Mesodermal cell (in vitro differentiated cells): ENCODE measurements at regions not wholly inside any gene's neighbourhood (a gene's known extent, or its start where the extent isn't known, plus 50 kb on each side); places are given as distances from the start of the nearest gene placed in this dataset.

Experiments
- H3K27ac ChIP-seq: 2 replicates; pipeline ENCODE4 v1.7.0; 2013; ENCODE audit warnings: mild to moderate bottlenecking, low read depth, low read length, moderate library complexity; ENCODE audit not compliant: severe bottlenecking
- H3K36me3 ChIP-seq: 2 replicates; pipeline ENCODE4 v1.7.1; 2013; ENCODE audit warnings: mild to moderate bottlenecking, low read length, moderate library complexity; ENCODE audit not compliant: control insufficient read depth, insufficient read depth
- H3K4me1 ChIP-seq: one replicate; pipeline ENCODE4 v1.7.1; 2013; ENCODE audit warnings: mild to moderate bottlenecking, low read length; ENCODE audit not compliant: insufficient read depth, control insufficient read depth, poor library complexity, severe bottlenecking
- H3K4me3 ChIP-seq: 2 replicates; pipeline ENCODE4 v1.7.0; 2013; ENCODE audit warnings: low read length, control low read depth, mild to moderate bottlenecking; ENCODE audit not compliant: insufficient read depth, poor library complexity, severe bottlenecking; ENCODE audit errors: extremely low read depth
- H3K9me3 ChIP-seq: 2 replicates; pipeline ENCODE4 v1.7.1; 2013; ENCODE audit warnings: mild to moderate bottlenecking, low read length, moderate library complexity; ENCODE audit not compliant: control insufficient read depth
- WGBS, 2 experiments: methylation state at CpG; one replicate each; pipeline ENCODE4 v1.1.5; 2013; ENCODE audit warnings: missing lambda C conversion rate in 2 of 2; ENCODE audit not compliant: insufficient coverage in 2 of 2; 5-methylcytosine and 5-hydroxymethylcytosine counted together

DNA sequence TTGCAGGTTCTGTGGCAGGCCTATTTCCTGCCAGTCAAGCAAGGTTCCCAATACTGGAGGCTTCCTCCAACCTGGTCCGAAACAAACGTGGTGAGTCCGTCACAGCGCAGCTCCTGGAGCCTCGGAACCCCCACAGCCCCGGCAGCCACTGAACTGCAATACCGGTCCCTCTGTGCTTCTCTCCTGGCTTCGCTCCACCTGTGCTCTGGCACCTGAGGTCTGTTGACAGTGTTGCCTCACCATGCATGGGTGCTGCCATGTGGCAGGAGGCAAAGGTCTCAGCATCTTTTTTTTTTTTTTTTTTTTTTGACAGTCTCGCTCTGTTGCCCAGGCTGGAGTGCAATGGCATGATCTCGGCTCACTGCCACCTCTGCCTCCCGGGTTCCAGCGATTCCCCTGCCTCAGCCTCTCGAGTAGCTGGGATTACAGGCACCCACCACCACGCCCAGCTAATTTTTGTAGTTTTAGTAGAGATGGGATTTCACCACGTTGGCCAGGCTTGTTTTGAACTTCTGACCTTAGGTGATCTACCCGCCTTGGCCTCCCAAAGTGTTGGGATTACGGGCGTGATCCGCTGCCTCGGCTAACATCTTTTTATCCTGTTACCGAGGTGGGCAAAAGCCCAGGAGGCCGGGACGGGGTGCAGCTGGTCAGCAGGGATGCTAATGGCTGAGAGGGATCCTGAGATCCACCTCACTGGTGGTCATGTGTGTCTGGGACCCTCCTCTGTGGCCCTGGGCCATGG lies 57.1 kb upstream of the RNU6ATAC start:
- H3K4me1 ChIP-seq = peaks cover 4% of the 10 kb centered on the region
- 95 to 99% methylated on average over 14 to 21 of the region's 23 CpGs for WGBS, 2 experiments
- H3K27ac ChIP-seq = no peak overlapping the region
- H3K9me3 ChIP-seq = no peaks in the 10 kb centered on the region
- H3K4me3 ChIP-seq = no peak overlapping the region
- no peaks in the 10 kb centered on the region for H3K36me3 ChIP-seq

GRCh38 chr9:134222018-134222573 lies 57.7 kb upstream of the RNU6ATAC start:
- no peaks in the 10 kb centered on the region for H3K9me3 ChIP-seq

GRCh38 chr9:134223091-134223490 lies 58.7 kb upstream of the RNU6ATAC start:
- WGBS, 2 experiments = 80 to 85% methylated on average over 11 of the region's 11 CpGs
- no peak overlapping the region for H3K27ac ChIP-seq

More at GRCh38 chr9:134222018-134222573, 57.7 kb upstream of the RNU6ATAC start:
- WGBS, 2 experiments = 85 to 91% methylated on average over 9 to 11 of the region's 12 CpGs
- Histone ChIP-seq H3K27ac (no peak overlapping the region), H3K4me1 (peaks cover 3% of the 10 kb centered on the region), H3K4me3 (no peak overlapping the region), H3K36me3 (no peaks in the 10 kb centered on the region)

DNA sequence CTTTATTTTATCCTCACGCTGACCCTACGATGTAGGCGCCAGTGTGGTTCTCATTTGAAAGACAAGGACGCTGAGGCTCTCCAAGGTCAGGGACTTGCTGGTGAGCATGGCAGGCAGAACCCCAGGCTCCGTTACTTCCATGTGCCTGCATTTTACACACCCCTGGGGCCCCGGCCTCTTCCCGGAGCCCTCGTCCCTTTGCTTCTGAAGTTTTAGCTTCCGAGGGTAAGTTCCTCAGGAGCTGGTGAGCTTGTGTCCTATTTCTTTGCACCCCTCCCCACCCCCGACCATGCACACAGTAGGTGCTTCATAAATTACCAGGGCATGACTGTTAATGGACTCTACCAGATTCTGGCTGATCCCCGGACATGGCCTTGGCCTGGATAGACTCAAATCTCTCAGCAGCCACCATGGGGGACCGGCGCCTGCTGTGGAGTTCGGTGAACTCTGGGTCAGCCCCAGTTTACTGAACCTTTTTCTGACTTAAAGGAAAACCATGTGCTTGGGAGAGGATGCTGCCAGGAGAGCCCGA lies 59.3 kb upstream of the RNU6ATAC start:
- peaks cover 8% of the 10 kb centered on the region for H3K4me1 ChIP-seq
- H3K4me3 ChIP-seq = no peak overlapping the region
- H3K36me3 ChIP-seq = no peaks in the 10 kb centered on the region
- 83 to 86% methylated on average over 14 of the region's 15 CpGs for WGBS, 2 experiments
- H3K27ac ChIP-seq = no peak overlapping the region
- H3K9me3 ChIP-seq = no peaks in the 10 kb centered on the region

More at GRCh38 chr9:134223091-134223490, 58.7 kb upstream of the RNU6ATAC start:
- H3K9me3 ChIP-seq = no peaks in the 10 kb centered on the region
- no peak overlapping the region for H3K4me3 ChIP-seq
- no peaks in the 10 kb centered on the region for H3K36me3 ChIP-seq
- peaks cover 6% of the 10 kb centered on the region for H3K4me1 ChIP-seq

DNA sequence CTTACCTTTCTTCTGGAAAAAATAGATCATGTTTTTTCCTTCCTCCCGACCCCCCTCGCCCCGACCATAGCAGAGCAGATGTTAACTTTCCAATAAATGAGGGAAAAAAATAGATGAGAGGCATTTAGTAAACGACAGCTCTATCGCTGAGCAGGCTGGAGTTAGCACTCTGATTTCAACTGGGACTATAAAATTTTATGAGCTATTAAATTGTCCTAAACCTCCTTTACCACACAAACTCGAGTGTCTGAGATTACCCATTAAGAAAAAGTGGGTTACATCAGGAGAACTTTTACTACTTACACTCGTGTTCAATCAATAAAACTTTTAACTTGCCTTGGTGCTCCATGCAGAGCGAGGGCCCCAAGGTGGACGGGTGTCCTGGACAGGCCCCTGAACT lies 59.8 kb upstream of the RNU6ATAC start:
- H3K36me3 ChIP-seq = no peaks in the 10 kb centered on the region
- WGBS, 2 experiments = 100% methylated on average over 2 to 3 of the region's 9 CpGs
- H3K27ac ChIP-seq = no peak overlapping the region

DNA sequence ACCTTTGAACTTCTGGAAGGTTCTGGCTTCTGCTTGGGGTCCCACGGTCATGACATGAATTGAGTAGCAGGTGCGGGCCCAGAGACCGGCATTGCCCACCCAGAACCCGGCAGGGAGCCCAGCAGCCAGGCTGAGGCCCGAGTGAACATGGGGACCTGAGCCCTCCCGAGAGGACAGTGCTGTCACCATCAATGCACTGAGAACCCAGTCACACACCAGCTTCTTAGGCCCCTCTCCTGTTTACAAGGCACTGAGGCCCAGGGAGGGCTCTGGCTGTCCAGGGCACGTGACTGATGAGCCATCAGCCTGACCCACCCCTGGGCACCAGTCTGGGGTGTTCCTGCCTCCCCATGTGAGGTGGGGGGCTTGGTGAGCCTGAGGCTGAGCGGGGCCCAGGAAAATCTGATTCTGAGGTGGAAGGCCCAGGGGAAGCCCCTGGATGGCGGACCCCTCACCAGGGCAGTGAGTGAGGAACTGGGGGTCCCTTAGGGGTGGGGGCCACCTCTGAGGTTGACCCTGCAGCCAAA lies 60.3 kb upstream of the RNU6ATAC start:
- no peak overlapping the region for H3K4me3 ChIP-seq
- H3K4me1 ChIP-seq = peaks cover 8% of the 10 kb centered on the region
- H3K9me3 ChIP-seq = no peaks in the 10 kb centered on the region
- 91 to 96% methylated on average over 7 to 9 of the region's 9 CpGs for WGBS, 2 experiments
- H3K27ac ChIP-seq = no peak overlapping the region
- H3K36me3 ChIP-seq = no peaks in the 10 kb centered on the region

More for the DNA sequence above, 59.8 kb upstream of the RNU6ATAC start:
- H3K4me1 ChIP-seq = peaks cover 8% of the 10 kb centered on the region
- no peaks in the 10 kb centered on the region for H3K9me3 ChIP-seq
- no peak overlapping the region for H3K4me3 ChIP-seq

DNA sequence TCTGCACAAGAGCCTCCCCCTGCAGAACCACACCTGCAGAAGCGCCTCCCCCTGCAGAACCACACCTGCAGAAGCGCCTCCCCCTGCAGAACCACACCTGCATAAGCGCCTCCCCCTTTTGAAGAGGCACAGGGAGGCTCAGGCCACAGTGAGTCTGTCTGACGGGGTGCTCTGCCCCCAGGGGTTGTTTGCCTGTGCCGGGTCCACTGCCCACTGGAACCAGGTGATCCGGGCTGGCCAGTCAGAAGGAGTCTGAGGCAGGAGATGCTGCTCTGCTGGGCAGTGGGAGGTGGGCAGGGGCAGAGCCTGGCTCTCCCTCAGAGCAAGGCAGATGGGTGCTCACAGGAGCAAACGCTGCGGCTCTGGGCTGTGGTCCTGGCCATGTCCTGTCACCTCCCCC lies 60.8 kb upstream of the RNU6ATAC start:
- 69 to 82% methylated on average over 3 to 6 of the region's 8 CpGs for WGBS, 2 experiments
- H3K4me3 ChIP-seq = no peak overlapping the region
- H3K27ac ChIP-seq = no peak overlapping the region
- no peaks in the 10 kb centered on the region for H3K36me3 ChIP-seq
- no peaks in the 10 kb centered on the region for H3K9me3 ChIP-seq
- peaks cover 8% of the 10 kb centered on the region for H3K4me1 ChIP-seq

- Histone ChIP-seq H3K4me1 (peaks cover 8% of the 10 kb centered on the region), H3K36me3 (no peaks in the 10 kb centered on the region), H3K27ac (no peak overlapping the region), H3K9me3 (no peaks in the 10 kb centered on the region), H3K4me3 (no peak overlapping the region)
- 91 to 92% methylated on average over 6 to 7 of the region's 7 CpGs for WGBS, 2 experiments
These were observed 61.5 kb upstream of the RNU6ATAC start for GRCh38 chr9:134225816-134226215.

DNA sequence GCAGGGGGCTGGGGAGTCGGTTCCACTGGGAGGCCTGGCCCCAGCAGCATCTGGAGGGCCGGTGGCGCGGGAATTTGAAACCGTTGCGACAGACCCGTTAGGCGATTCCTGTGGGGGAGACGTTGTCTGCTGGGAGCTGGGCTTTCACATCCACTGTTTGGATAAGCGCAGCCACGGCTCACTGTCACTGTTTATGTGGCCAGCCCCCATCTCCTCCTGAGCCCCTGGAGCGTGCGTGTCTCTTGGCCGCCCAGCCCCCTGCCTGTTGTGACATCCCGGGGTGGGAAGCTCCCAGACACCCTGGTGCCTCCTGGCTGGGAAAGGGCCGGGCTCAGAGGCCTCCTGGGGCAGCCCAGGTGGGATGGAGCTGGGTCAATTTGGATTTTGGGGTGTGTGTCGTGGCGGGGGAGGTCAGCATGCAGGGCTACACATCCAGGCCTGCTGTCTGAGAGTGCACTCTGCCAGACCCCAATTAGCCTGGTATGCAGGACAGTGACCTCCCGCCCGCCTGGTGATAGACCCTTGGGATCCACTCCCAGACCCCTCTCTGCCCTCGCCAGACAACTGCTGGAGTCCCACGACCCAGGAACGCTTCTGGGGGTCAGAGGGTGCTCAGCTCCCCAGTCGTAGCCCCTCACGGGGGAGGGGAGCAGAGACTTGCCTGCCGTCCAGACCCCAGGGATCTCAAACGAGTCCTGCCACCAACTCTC lies 62.0 kb upstream of the RNU6ATAC start:
- peak overlapping the region; percentile 5 for H3K27ac ChIP-seq
- H3K4me3 ChIP-seq = no peak overlapping the region
- WGBS, 2 experiments = 87 to 89% methylated on average over 24 of the region's 27 CpGs
- no peaks in the 10 kb centered on the region for H3K36me3 ChIP-seq
- peaks cover 8% of the 10 kb centered on the region for H3K4me1 ChIP-seq
- no peaks in the 10 kb centered on the region for H3K9me3 ChIP-seq

DNA sequence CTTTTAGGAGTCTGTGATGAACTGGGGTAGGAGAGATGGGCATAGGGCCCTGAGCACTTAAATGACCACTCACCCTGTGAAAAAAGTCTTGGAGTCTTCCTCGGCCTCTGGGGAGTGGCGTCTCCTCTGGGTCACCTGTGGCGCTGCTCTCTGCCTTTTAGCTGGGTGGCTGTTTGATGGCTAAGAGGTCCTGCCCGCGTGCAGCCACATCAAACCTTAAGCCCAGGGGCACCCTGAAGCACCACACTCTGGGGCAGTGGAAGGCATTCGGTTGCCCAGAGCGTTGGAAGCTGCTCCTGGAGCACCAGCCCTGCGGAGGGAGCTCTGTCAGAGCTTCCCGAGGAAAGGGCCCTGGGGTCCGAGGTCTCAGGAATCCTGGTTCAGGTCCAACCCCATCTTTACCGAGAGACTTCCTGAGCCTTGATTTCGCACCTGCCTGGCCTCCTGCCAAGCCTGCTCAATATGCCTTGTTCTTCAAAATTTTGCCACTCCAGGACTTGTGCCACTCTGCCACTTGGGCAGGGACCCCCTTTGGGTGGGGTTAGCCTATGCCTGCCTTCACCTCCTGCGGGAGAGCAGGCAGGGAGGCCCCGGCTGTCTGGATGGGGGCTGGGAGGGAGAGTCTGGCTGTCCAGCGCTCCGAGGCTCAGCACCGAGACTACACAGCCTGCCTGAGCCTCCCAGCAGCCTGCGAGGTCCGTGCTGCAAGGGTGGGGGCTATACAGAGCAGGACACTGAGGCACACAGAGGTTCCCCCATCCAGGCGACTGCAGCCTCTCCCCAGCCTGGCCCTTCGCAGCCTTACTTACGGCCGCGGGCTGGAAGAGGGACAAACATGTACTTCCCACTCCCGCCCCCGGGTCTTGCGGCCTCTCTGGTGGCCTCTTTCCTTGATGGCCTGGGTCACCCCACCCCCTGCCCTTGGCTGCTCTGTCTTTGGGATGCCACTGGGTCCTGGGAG lies 63.4 kb upstream of the RNU6ATAC start:
- 69 to 74% methylated on average over 22 to 25 of the region's 27 CpGs for WGBS, 2 experiments
- no peak overlapping the region for H3K27ac ChIP-seq
- H3K9me3 ChIP-seq = no peaks in the 10 kb centered on the region
- H3K4me3 ChIP-seq = no peak overlapping the region
- H3K36me3 ChIP-seq = no peaks in the 10 kb centered on the region
- peaks cover 8% of the 10 kb centered on the region for H3K4me1 ChIP-seq
